ENCODE measurements at regions not wholly inside any gene's neighbourhood (a gene's known extent, or its start where the extent isn't known, plus 50 kb on each side); places are given as distances from the start of the nearest gene placed in this dataset.

GRCh38 chr9:30140407-30140806 is 2244.0 kb upstream of the ACO1 start:
- intact Hi-C loops (cut with micrococcal nuclease) = no loop called here
- POLR2A ChIA-PET = no interaction called here
- Mint-ChIP-seq H3K9me3 (peaks cover 1% of the 10 kb centered on the region), H3K27ac (no peak overlapping the region), H3K27me3 (no peaks in the 10 kb centered on the region), H3K4me1 (ENCODE audit: low read depth) (no peaks in the 10 kb centered on the region), H3K4me3 (no peak overlapping the region), H3K36me3 (ENCODE audit: low read depth) (no peaks in the 10 kb centered on the region)
- no peak for TF ChIP-seq CTCF (IDR thresholded peaks at IDR 0.05)
- ATAC-seq = no peak
- no peak for DNase-seq
- CTCF ChIA-PET = no interaction called here

GRCh38 chr9:30160570-30160969 is 2223.9 kb upstream of the ACO1 start:
- Mint-ChIP-seq H3K9me3 (peaks cover 2% of the 10 kb centered on the region), H3K4me3 (no peak overlapping the region), H3K36me3 (ENCODE audit: low read depth) (no peaks in the 10 kb centered on the region), H3K27me3 (no peaks in the 10 kb centered on the region), H3K27ac (no peak overlapping the region), H3K4me1 (ENCODE audit: low read depth) (no peaks in the 10 kb centered on the region)
- DNase-seq (no peak), ATAC-seq (no peak)
- ChIA-PET CTCF (no interaction called here), POLR2A (no interaction called here)
- intact Hi-C loops (cut with micrococcal nuclease) = no loop called here
- TF ChIP-seq CTCF (IDR thresholded peaks at IDR 0.05) = no peak

- intact Hi-C loops (cut with micrococcal nuclease) = no loop called here
- Mint-ChIP-seq H3K27ac (no peak overlapping the region), H3K9me3 (peaks cover 4% of the 10 kb centered on the region), H3K4me1 (ENCODE audit: low read depth) (no peaks in the 10 kb centered on the region), H3K36me3 (ENCODE audit: low read depth) (no peaks in the 10 kb centered on the region), H3K4me3 (no peak overlapping the region), H3K27me3 (no peaks in the 10 kb centered on the region)
- CTCF ChIA-PET = no interaction called here
- DNase-seq = no peak
- no peak for ATAC-seq
- POLR2A ChIA-PET = no interaction called here
- TF ChIP-seq CTCF (IDR thresholded peaks at IDR 0.05) = no peak
These were observed 2212.2 kb upstream of the ACO1 start for GRCh38 chr9:30172206-30172605.

GRCh38 chr9:30178610-30179009 is 2205.8 kb upstream of the ACO1 start:
- intact Hi-C loops (cut with micrococcal nuclease) = no loop called here
- H3K4me1 Mint-ChIP-seq (ENCODE audit: low read depth) = no peaks in the 10 kb centered on the region
- ChIA-PET CTCF (no interaction called here), POLR2A (no interaction called here)
- H3K36me3 Mint-ChIP-seq (ENCODE audit: low read depth) = no peaks in the 10 kb centered on the region
- TF ChIP-seq CTCF (IDR thresholded peaks at IDR 0.05) = no peak
- no peak for ATAC-seq
- no peak overlapping the region for H3K4me3 Mint-ChIP-seq
- no peaks in the 10 kb centered on the region for H3K9me3 Mint-ChIP-seq
- no peaks in the 10 kb centered on the region for H3K27me3 Mint-ChIP-seq
- DNase-seq = no peak
- no peak overlapping the region for H3K27ac Mint-ChIP-seq

- ChIA-PET CTCF (no interaction called here), POLR2A (no interaction called here)
- DNase-seq = no peak
- TF ChIP-seq CTCF (IDR thresholded peaks at IDR 0.05) = no peak
- Mint-ChIP-seq H3K27ac (no peak overlapping the region), H3K36me3 (ENCODE audit: low read depth) (no peaks in the 10 kb centered on the region), H3K4me1 (ENCODE audit: low read depth) (no peaks in the 10 kb centered on the region), H3K9me3 (peaks cover 20% of the 10 kb centered on the region), H3K27me3 (no peaks in the 10 kb centered on the region), H3K4me3 (no peak overlapping the region)
- no peak for ATAC-seq
- intact Hi-C loops (cut with micrococcal nuclease) = no loop called here
These were observed 2191.0 kb upstream of the ACO1 start for GRCh38 chr9:30193421-30193820.
